CD1c-positive myeloid dendritic cell (primary cell): ENCODE measurements at regions not wholly inside any gene's neighbourhood (a gene's known extent, or its start where the extent isn't known, plus 50 kb on each side); places are given as distances from the start of the nearest gene placed in this dataset.

Experiments
- DNase-seq: peaks from one replicate; pipeline ENCODE4 v3.0.0-alpha.2; 2016; ENCODE audit errors: extremely low spot score

DNA sequence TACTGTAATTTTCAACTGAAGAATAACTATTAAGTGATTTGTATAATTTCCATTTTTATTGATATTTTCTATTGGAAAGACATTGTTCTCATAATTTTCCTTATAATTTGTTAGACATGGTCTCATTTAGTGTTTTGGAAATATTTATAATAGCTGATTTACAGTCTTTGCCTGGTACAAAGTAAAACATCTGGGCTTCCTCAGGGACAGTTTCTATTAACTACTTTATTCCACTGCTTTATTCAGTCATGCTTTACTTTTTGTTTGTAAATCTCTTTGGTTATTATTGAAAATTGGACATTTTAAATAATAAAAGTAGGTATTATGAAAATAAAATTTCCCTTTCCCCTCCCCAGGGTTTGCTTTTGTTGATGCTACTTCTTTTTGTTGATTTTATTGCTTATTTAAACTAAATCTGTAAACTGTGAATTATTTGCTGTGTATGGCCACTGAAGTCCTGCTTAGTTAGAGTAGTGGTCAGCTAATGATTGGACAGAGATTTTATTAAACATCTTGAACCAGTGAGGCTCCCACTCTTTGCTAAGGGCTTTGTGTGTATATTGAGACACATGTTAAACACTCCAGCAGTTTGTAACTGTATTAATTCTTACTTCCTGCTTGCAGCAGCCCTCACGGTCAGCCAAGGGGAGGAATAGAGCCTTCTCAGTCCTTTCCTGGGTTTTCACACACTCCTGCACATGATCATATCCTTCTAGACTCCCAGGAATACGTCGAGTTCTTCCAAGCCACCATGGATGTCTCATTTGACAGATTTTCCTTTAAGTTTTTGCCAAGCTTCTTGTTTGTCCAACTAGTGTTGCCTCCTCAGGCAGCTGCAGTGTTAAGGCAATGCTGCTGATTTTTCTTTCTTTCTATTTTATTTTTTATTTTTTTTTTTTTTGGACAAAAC, 994.6 kb upstream of the PRMT6 start:
- no peak for DNase-seq

DNA sequence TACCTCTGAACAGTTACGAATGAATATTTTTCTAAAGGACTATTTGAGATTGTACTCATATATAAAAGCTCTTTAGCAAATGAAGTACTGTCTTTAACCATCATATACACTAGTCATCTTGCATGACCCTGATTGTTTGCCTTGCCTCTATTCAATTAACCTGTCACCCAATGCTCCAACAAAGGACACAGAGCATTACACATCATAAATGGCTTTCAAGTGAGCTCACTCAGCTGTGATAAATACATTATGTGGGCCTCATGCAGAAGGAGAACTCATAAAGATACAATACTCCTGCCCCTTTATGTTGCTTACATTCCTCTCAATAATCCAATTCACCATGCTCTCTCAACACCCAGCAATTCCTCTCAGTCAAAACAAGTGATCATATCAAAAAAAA, 993.0 kb upstream of the PRMT6 start:
- no peak for DNase-seq

- DNase-seq = no peak
These were observed 983.4 kb upstream of the PRMT6 start for GRCh38 chr1:106072909-106073600.

GRCh38 chr1:106080608-106081325, 975.7 kb upstream of the PRMT6 start:
- no peak for DNase-seq

DNA sequence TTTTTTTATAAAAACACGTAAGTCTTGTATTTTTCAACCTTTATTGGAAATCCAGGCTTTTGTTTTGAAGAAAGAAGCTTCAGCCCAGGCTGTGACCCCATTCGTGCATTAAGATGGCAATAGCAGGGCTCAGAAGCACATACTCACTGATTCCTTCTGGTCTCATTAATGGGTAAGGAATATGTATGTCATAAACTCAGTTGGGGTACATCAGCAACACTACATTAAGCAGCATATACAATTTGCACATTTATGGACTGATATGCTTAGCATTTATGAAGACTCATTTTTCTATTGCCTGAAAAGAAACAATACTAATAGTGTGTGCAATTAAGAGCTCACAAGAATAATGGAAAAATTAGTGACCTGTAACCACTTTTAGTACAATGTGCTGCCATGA, 945.4 kb upstream of the PRMT6 start:
- no peak for DNase-seq

GRCh38 chr1:106113851-106114250, 942.6 kb upstream of the PRMT6 start:
- no peak for DNase-seq

GRCh38 chr1:106120789-106121188, 935.7 kb upstream of the PRMT6 start:
- DNase-seq = no peak

DNA sequence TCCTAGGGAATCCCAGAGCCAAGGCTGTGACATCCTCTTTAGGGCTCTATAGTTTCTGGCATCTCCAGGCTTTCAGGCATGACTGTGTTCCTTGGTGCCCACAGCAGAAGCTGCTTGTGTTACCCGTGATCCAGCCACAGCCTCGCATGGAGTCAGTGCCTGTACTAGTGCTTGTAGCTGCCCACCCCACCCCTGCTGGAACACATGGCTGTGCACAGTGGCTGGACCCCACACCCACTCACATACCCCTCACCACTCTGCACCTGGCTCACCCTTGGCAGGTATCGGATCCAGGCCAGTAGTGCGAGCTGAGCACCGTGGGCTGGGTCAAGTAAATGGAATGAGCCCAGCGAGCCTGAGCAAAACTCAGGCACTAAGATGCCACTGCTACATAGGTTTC, 934.7 kb upstream of the PRMT6 start:
- DNase-seq = no peak

DNA sequence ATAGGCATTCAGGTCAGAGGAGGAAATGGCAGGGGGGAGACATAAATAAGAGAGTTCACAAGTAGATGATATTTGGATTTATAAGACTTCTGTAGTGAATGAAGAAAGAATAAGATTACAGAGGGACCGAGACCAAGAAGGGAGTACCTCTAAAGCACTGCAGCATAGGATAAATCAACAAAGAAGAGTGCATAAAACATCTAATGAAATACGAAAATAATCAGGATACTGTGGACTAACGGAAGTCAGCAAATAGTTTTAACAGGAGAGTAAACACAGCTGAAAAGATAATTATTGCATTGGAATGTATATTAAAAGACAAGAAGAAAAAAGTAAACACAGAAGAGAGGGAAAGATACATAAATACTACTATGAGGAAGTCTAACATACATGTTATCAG, 921.9 kb upstream of the PRMT6 start:
- DNase-seq = no peak

GRCh38 chr1:106173101-106173500, 883.4 kb upstream of the PRMT6 start:
- no peak for DNase-seq

- no peak for DNase-seq
These were observed 877.7 kb upstream of the PRMT6 start for GRCh38 chr1:106178791-106179190.

GRCh38 chr1:106181866-106182265, 874.6 kb upstream of the PRMT6 start:
- no peak for DNase-seq

DNA sequence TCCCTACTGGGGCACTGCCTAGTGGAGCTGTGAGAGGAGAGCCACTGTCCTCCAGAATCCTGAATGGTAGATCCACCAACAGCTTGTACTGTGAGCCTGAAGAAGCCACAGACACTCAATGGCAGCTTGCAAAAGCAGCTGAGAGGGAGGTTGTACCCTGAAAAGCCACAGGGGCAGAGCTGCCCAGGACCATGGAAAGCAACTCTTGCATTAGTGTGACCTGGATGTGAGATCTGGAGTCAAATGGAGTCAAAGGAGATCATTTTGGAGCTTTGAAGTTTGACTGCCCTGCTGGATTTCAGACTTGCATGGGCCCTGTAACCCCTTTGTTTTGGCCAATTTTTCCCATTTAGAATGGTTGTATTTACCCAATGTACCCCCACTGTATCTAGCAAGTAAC, 871.4 kb upstream of the PRMT6 start:
- DNase-seq = no peak

- DNase-seq = no peak
These were observed 866.7 kb upstream of the PRMT6 start for GRCh38 chr1:106189780-106190179.

GRCh38 chr1:106194206-106194605, 862.3 kb upstream of the PRMT6 start:
- no peak for DNase-seq

- no peak for DNase-seq
These were observed 855.8 kb upstream of the PRMT6 start for GRCh38 chr1:106200711-106201110.

- DNase-seq = no peak
These were observed 849.3 kb upstream of the PRMT6 start for GRCh38 chr1:106207185-106207584.

DNA sequence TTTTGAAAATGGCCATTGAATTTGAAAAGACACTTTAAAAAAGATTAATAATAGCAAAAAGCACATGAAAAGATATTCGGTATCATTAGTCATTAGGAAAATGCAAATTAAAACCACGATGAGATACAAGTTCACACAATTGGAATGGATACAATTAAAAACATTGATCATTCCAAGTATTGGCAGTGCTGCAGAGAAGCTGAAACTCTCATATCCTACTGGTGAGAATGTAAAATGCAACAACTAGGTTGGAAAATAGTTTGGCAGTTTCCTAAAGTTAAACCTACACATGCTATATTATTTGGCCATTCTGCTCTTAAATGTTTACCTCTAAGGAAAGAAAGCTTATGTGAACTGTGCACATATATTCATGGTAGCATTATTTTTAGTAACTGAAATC, 838.7 kb upstream of the PRMT6 start:
- no peak for DNase-seq

DNA sequence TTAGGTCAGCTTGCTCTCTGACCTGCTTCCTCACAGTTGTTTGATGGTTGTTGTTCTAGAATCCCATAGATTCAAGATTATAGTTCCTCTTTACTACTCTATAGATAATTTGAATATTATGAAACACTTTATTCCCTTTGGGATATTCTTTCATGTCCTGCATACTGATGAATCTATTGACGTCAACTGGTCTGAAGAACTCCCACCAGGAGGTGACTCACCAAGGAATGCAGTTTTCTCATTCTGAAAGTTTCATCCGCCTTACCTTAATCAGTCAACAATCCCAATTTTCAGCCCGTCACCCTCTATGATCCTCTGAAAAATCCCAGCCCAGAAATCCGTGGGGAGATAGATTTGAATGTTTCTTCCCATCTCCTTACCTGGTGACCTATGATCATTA, 834.1 kb upstream of the PRMT6 start:
- no peak for DNase-seq

GRCh38 chr1:106223213-106223612, 833.3 kb upstream of the PRMT6 start:
- no peak for DNase-seq

DNA sequence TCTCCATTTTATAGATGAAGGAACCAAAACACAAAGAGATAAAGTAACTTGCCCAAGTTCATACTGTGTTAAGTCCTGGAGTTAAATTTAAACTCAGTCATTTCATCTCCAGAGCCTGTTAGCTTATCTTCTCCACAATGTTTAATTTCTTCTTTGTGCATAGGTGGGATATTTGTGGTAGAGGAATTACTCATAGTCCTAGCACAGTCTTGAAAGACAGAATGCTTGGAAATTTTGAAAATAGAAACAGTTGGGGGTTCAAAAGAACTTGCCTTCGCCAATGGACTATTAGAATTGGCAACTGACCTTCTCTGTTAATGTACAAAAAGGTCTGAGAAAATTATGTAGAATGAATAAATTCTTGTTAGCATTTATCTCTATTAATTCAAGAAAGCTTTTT, 832.0 kb upstream of the PRMT6 start:
- no peak for DNase-seq

GRCh38 chr1:106225403-106225802, 831.1 kb upstream of the PRMT6 start:
- no peak for DNase-seq

DNA sequence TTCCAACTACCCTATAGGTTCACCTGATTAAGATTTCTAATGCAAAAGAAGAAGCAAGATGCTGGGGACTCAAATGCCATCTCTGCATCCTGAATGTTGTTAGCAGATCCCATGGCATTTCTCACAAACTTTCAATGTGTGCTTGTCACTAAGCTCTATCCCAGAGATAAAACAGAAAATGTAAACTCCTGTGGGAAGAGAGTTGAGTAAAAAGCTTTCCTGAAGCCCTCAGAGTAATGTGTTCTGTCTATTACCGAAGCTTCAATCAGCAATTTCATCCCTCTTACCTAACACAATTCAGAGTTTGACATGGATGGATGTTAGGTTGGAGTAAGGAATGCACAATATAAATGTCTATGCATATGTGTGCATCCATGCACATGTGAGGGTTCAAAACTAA, 829.9 kb upstream of the PRMT6 start:
- DNase-seq = no peak
